ENCODE measurements at regions not wholly inside any gene's neighbourhood (a gene's known extent, or its start where the extent isn't known, plus 50 kb on each side); places are given as distances from the start of the nearest gene placed in this dataset.

DNA sequence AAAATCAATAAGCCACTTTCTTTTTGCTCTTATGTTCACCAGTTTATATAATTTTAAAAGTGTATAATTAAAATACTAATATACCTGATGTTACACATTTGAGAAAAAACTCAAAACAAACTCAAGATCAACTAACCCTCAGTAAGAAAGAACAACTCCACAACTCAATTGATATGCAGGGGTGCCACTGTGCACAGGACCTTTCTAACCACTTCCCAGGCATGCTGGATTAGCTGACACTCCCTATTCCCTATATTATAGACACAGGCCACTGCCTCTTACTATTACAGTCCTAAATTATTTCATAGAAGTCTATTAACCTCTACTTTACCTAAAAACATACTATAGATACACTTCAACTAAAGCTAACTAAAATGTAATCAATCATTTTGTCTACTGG lies 191.7 kb upstream of the KRR1 start:
- Histone ChIP-seq H3K4me1 (ENCODE audit: insufficient read depth, low read length) (peaks cover 32% of the 10 kb centered on the region), H3K27me3 (ENCODE audit: control insufficient read depth in 1 of 2, insufficient read depth in 2 of 2, low read length in 2 of 2) (no peaks in the 10 kb centered on the region), H3K36me3 (replicated peaks in 1 of 2; ENCODE audit: control insufficient read depth in 1 of 2, insufficient read depth in 2 of 2, low read length in 2 of 2) (no peaks in the 10 kb centered on the region), H2AFZ (ENCODE audit: low read length) (no peak overlapping the region), H3K27ac (ENCODE audit: extremely low read length, insufficient read depth, low read length) (no peak overlapping the region), H3K4me3 (replicated peaks in 1 of 3; ENCODE audit: insufficient read depth in 1 of 3, low read depth in 2 of 3, low read length in 3 of 3) (no peak overlapping the region), H3K79me2 (ENCODE audit: insufficient read depth, low read length) (no peaks in the 10 kb centered on the region), H3K4me2 (ENCODE audit: low read depth, low read length) (no peak overlapping the region), H3K9ac (ENCODE audit: insufficient read depth, low read depth, low read length) (no peak overlapping the region), H4K20me1 (ENCODE audit: insufficient read depth, low read length) (no peaks in the 10 kb centered on the region), H3K9me3 (ENCODE audit: low read length) (no peaks in the 10 kb centered on the region)
- DNase-seq (ENCODE audit: low spot score), result no peak
- no peak for TF ChIP-seq GTF2F1 (IDR thresholded peaks at IDR 0.05; ENCODE audit: low read length)
- TF ChIP-seq ZNF263 (CRISPR knock-in tag; IDR thresholded peaks at IDR 0.05), result no peak
- no peak for TF ChIP-seq NR2F2 (IDR thresholded peaks at IDR 0.05; ENCODE audit: borderline replicate concordance, low read depth)
- no peak for TF ChIP-seq ZBTB37 (CRISPR knock-in tag; IDR thresholded peaks at IDR 0.05)
- TF ChIP-seq ZNF775 (CRISPR knock-in tag; IDR thresholded peaks at IDR 0.05; ENCODE audit: borderline replicate concordance), result no peak
- TF ChIP-seq, protein P1, sequence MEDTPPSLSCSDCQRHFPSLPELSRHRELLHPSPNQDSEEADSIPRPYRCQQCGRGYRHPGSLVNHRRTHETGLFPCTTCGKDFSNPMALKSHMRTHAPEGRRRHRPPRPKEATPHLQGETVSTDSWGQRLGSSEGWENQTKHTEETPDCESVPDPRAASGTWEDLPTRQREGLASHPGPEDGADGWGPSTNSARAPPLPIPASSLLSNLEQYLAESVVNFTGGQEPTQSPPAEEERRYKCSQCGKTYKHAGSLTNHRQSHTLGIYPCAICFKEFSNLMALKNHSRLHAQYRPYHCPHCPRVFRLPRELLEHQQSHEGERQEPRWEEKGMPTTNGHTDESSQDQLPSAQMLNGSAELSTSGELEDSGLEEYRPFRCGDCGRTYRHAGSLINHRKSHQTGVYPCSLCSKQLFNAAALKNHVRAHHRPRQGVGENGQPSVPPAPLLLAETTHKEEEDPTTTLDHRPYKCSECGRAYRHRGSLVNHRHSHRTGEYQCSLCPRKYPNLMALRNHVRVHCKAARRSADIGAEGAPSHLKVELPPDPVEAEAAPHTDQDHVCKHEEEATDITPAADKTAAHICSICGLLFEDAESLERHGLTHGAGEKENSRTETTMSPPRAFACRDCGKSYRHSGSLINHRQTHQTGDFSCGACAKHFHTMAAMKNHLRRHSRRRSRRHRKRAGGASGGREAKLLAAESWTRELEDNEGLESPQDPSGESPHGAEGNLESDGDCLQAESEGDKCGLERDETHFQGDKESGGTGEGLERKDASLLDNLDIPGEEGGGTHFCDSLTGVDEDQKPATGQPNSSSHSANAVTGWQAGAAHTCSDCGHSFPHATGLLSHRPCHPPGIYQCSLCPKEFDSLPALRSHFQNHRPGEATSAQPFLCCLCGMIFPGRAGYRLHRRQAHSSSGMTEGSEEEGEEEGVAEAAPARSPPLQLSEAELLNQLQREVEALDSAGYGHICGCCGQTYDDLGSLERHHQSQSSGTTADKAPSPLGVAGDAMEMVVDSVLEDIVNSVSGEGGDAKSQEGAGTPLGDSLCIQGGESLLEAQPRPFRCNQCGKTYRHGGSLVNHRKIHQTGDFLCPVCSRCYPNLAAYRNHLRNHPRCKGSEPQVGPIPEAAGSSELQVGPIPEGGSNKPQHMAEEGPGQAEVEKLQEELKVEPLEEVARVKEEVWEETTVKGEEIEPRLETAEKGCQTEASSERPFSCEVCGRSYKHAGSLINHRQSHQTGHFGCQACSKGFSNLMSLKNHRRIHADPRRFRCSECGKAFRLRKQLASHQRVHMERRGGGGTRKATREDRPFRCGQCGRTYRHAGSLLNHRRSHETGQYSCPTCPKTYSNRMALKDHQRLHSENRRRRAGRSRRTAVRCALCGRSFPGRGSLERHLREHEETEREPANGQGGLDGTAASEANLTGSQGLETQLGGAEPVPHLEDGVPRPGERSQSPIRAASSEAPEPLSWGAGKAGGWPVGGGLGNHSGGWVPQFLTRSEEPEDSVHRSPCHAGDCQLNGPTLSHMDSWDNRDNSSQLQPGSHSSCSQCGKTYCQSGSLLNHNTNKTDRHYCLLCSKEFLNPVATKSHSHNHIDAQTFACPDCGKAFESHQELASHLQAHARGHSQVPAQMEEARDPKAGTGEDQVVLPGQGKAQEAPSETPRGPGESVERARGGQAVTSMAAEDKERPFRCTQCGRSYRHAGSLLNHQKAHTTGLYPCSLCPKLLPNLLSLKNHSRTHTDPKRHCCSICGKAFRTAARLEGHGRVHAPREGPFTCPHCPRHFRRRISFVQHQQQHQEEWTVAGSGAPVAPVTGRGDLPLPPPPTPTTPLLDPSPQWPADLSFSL (CRISPR knock-in tag; IDR thresholded peaks at IDR 0.05), result no peak
- POLR2A ChIA-PET, result no interaction called here
- BruUV-seq (replicated peaks), result no TSS peak
- ATAC-seq, result no peak
- intact Hi-C loops (cut with micrococcal nuclease; ENCODE audit: unreplicated experiment) (no loop called here), in situ Hi-C loops (cut with HindIII; ENCODE audit: extremely low pct_ligation_motif_present, low pct_unique_long_range_greater_than_20kb) (no loop called here)
- CTCF ChIA-PET (ENCODE audit: low intra/inter-chr PET ratio, low total read pairs), result no interaction called here
- no peak for FAIRE-seq
